Caco-2 (cell line): ENCODE measurements at regions not wholly inside any gene's neighbourhood (a gene's known extent, or its start where the extent isn't known, plus 50 kb on each side); places are given as distances from the start of the nearest gene placed in this dataset.
"Not testable (repeated sequence)": the region's sequence is repeated elsewhere in the genome, so short reads cannot be mapped to it uniquely, and the experiment has no call there.

ENCODE experiments used
- BruUV-seq: library from RNA; stranded (reverse); fragments of 400-500 nt; replicated peaks from 2 replicates; lab custom pipeline; 2021; lab: Mats Ljungman, UMichigan
- CTCF ChIA-PET: fragments of 300-600 bp; sonication (Branson Sonifier 250); formaldehyde crosslinking; loops from one replicate; lab custom pipeline; 2022; ENCODE audit warnings: antibody characterized with exemption; lab: Charles Lee
- POLR2A ChIA-PET: fragments of 300-600 bp; sonication (Branson Sonifier 250); formaldehyde crosslinking; loops from one replicate; lab custom pipeline; 2022; ENCODE audit warnings: antibody characterized with exemption; lab: Charles Lee
- DNase-seq, 2 experiments: peaks; one replicate each; pipeline versions ENCODE4 v3.0.0 to v3.0.0-alpha.2; 2020 to 2022
- H3K27me3 ChIP-seq: replicated peaks from 2 replicates; pipeline ENCODE4 v1.6.0; 2011; ENCODE audit warnings: low read length; ENCODE audit not compliant: control insufficient read depth, insufficient read depth
- H3K36me3 ChIP-seq: 2 replicates; pipeline ENCODE4 v1.5.1; 2011; ENCODE audit warnings: low read length; ENCODE audit not compliant: control insufficient read depth, insufficient read depth
- H3K4me1 ChIP-seq: fragments of 250-450 bp; sonication (Bioruptor Pico); 2 replicates; pipeline ENCODE4 v1.5.1; 2020; ENCODE audit warnings: mild to moderate bottlenecking
- H3K4me3 ChIP-seq: 2 replicates; pipeline ENCODE4 v1.5.1; 2011; ENCODE audit warnings: low read depth, mild to moderate bottlenecking, control low read depth, low read length
- H3K9me3 ChIP-seq: fragments of 250-450 bp; sonication (Bioruptor Pico); 2 replicates; pipeline ENCODE4 v1.5.1; 2020; ENCODE audit warnings: mild to moderate bottlenecking, moderate library complexity
- H3K27ac Mint-ChIP-seq: one replicate; pipeline ENCODE4 v1.8.0; 2022; ENCODE audit warnings: mixed read lengths; ENCODE audit not compliant: unreplicated experiment
- H3K27me3 Mint-ChIP-seq: one replicate; pipeline ENCODE4 v1.8.0; 2022; ENCODE audit warnings: mixed read lengths; ENCODE audit not compliant: insufficient read depth, unreplicated experiment
- H3K36me3 Mint-ChIP-seq: one replicate; pipeline ENCODE4 v1.8.0; 2022; ENCODE audit warnings: mild to moderate bottlenecking, mixed read lengths; ENCODE audit not compliant: insufficient read depth, unreplicated experiment
- H3K4me1 Mint-ChIP-seq: one replicate; pipeline ENCODE4 v1.8.0; 2022; ENCODE audit warnings: low read depth, mixed read lengths; ENCODE audit not compliant: unreplicated experiment
- H3K4me3 Mint-ChIP-seq: one replicate; pipeline ENCODE4 v1.8.0; 2022; ENCODE audit warnings: mild to moderate bottlenecking, moderate library complexity, mixed read lengths; ENCODE audit not compliant: unreplicated experiment
- H3K9me3 Mint-ChIP-seq: one replicate; pipeline ENCODE4 v1.8.0; 2022; ENCODE audit warnings: mixed read lengths; ENCODE audit not compliant: unreplicated experiment
- CTCF ChIP-seq, 2 experiments: fragments of 200-600 bp in 1 of 2; IDR thresholded peaks; 1 replicate in 1 of 2; 2 replicates in 1 of 2; pipeline versions ENCODE4 v1.5.1 to v1.8.0; 2011 to 2022; ENCODE audit warnings: antibody characterized with exemption in 1 of 2, control low read depth in 1 of 2, inconsistent platforms in 1 of 2, low read depth in 1 of 2, low read length in 1 of 2, mild to moderate bottlenecking in 1 of 2, moderate library complexity in 1 of 2; ENCODE audit not compliant: insufficient read depth in 1 of 2, severe bottlenecking in 1 of 2, unreplicated experiment in 1 of 2
- intact Hi-C: fragments of 100-400 bp; cut with micrococcal nuclease; formaldehyde crosslinking; loops from one replicate; pipeline ENCODE4 v1.10.0; 2022; ENCODE audit not compliant: unreplicated experiment

GRCh38 chr5:21471691-21472090 lies 1381.5 kb downstream of the CDH12 start:
- BruUV-seq, POLR2A ChIA-PET, H3K4me3 Mint-ChIP-seq, H3K36me3 ChIP-seq, H3K27me3 Mint-ChIP-seq, H3K9me3 ChIP-seq, H3K4me3 ChIP-seq, intact Hi-C loops, H3K27me3 ChIP-seq, H3K4me1 ChIP-seq, H3K4me1 Mint-ChIP-seq, DNase-seq, H3K9me3 Mint-ChIP-seq, CTCF ChIA-PET, H3K27ac Mint-ChIP-seq: not testable (repeated sequence)
- H3K36me3 Mint-ChIP-seq, result peaks cover 19% of the 10 kb centered on the region

GRCh38 chr5:21469523-21470101 lies 1383.5 kb downstream of the CDH12 start:
- CTCF ChIA-PET, result interaction anchor here (0.6 kb wide), 1 partner anchor 333 kb away, joined by 3 read pairs; no protein-coding TSS in a partner anchor
- intact Hi-C loops, result loop anchor here (1.0 kb wide), 1 partner anchor 334 kb away; no protein-coding TSS in a partner anchor
- not testable (repeated sequence) for BruUV-seq

GRCh38 chr5:21467544-21467943 lies 1385.6 kb downstream of the CDH12 start:
- H3K27me3 ChIP-seq, H3K36me3 ChIP-seq, H3K4me1 ChIP-seq, DNase-seq, CTCF ChIA-PET, BruUV-seq, H3K9me3 Mint-ChIP-seq, H3K4me3 ChIP-seq, H3K27me3 Mint-ChIP-seq, POLR2A ChIA-PET, H3K4me1 Mint-ChIP-seq, H3K9me3 ChIP-seq, intact Hi-C loops, H3K27ac Mint-ChIP-seq, H3K4me3 Mint-ChIP-seq: not testable (repeated sequence)
- H3K36me3 Mint-ChIP-seq, result peaks cover 19% of the 10 kb centered on the region

More at GRCh38 chr5:21469523-21470101, 1383.5 kb downstream of the CDH12 start:
- POLR2A ChIA-PET, H3K27me3 ChIP-seq, H3K4me1 Mint-ChIP-seq, H3K9me3 Mint-ChIP-seq, H3K36me3 ChIP-seq, H3K4me1 ChIP-seq, H3K4me3 Mint-ChIP-seq, H3K27ac Mint-ChIP-seq, H3K4me3 ChIP-seq, H3K9me3 ChIP-seq, H3K27me3 Mint-ChIP-seq: not testable (repeated sequence)
- peaks cover 19% of the 10 kb centered on the region for H3K36me3 Mint-ChIP-seq
- DNase-seq, result peak; percentile 60 to 77
- TF ChIP-seq CTCF (IDR thresholded peaks at IDR 0.05; ENCODE audit: insufficient read depth in 1 of 2, low read depth in 1 of 2, low read length in 1 of 2, severe bottlenecking in 1 of 2, unreplicated experiment in 1 of 2), result peak; percentile 70 to 75

GRCh38 chr5:21459744-21460073 lies 1393.4 kb downstream of the CDH12 start:
- H3K36me3 ChIP-seq, H3K9me3 Mint-ChIP-seq, H3K9me3 ChIP-seq, H3K4me1 ChIP-seq, H3K4me1 Mint-ChIP-seq, H3K27me3 ChIP-seq, intact Hi-C loops, H3K27me3 Mint-ChIP-seq, DNase-seq: not testable (repeated sequence)
- peak overlapping the region; percentile 52 for H3K4me3 ChIP-seq
- POLR2A ChIA-PET, result interaction anchor here (0.6 kb wide), 1 partner anchor 349 kb away, joined by 4 read pairs; no protein-coding TSS in a partner anchor
- H3K4me3 Mint-ChIP-seq, result peak overlapping the region; percentile 83
- H3K36me3 Mint-ChIP-seq, result peaks cover 19% of the 10 kb centered on the region
- CTCF ChIA-PET, result interaction anchor here (0.6 to 0.7 kb wide), 4 partner anchors 61 to 244 kb away, joined by 3 to 7 read pairs (median 4); no protein-coding TSS in a partner anchor
- H3K27ac Mint-ChIP-seq, result peak overlapping the region; percentile 77
- TSS peak; percentile 76 for BruUV-seq
